ENCODE measurements at regions not wholly inside any gene's neighbourhood (a gene's known extent, or its start where the extent isn't known, plus 50 kb on each side); places are given as distances from the start of the nearest gene placed in this dataset.
A peak's percentile ranks its signal among the peaks of the same experiment; 100 is the strongest.

GRCh38 chr12:27142101-27142721 lies 59.8 kb upstream of the C12orf71 start:
- no peak overlapping the region for H3K27ac ChIP-seq (ENCODE audit: extremely low read length, insufficient read depth, low read length)
- 29% methylated on average over 3 of the region's 3 CpGs for WGBS (ENCODE audit: low lambda C conversion rate)
- H3K4me3 ChIP-seq (replicated peaks in 1 of 3; ENCODE audit: insufficient read depth in 1 of 3, low read depth in 2 of 3, low read length in 3 of 3), result no peak overlapping the region
- no peaks in the 10 kb centered on the region for H3K27me3 ChIP-seq (ENCODE audit: control insufficient read depth in 1 of 2, insufficient read depth in 2 of 2, low read length in 2 of 2)
- BruUV-seq (replicated peaks), result no TSS peak
- in situ Hi-C loops (cut with HindIII; ENCODE audit: extremely low pct_ligation_motif_present, low pct_unique_long_range_greater_than_20kb), result no loop called here
- ATAC-seq (peak; percentile 95), FAIRE-seq (peak; percentile 79), DNase-seq (ENCODE audit: low spot score) (peak; percentile 53)
- H3K9me3 ChIP-seq (ENCODE audit: low read length), result no peaks in the 10 kb centered on the region
- no peak overlapping the region for H3K9ac ChIP-seq (ENCODE audit: insufficient read depth, low read depth, low read length)
- H2AFZ ChIP-seq (ENCODE audit: low read length), result no peak overlapping the region
- H4K20me1 ChIP-seq (ENCODE audit: insufficient read depth, low read length), result no peaks in the 10 kb centered on the region
- POLR2A ChIA-PET, result no interaction called here
- H3K79me2 ChIP-seq (ENCODE audit: insufficient read depth, low read length), result no peaks in the 10 kb centered on the region
- intact Hi-C loops (cut with micrococcal nuclease; ENCODE audit: unreplicated experiment), result loop anchor here (1.0 kb wide), 2 partner anchors 103 to 164 kb away; no protein-coding TSS in a partner anchor
- CTCF ChIA-PET (ENCODE audit: low intra/inter-chr PET ratio, low total read pairs), result interaction anchor here (1.3 to 1.5 kb wide), 2 partner anchors 103 to 164 kb away, joined by 4 to 7 read pairs; no protein-coding TSS in a partner anchor
- H3K4me2 ChIP-seq (ENCODE audit: low read depth, low read length), result no peak overlapping the region
- H3K36me3 ChIP-seq (replicated peaks in 1 of 2; ENCODE audit: control insufficient read depth in 1 of 2, insufficient read depth in 2 of 2, low read length in 2 of 2), result no peaks in the 10 kb centered on the region
- no peaks in the 10 kb centered on the region for H3K4me1 ChIP-seq (ENCODE audit: insufficient read depth, low read length)
- no peak for TF ChIP-seq HOXA7 (CRISPR knock-in tag; IDR thresholded peaks at IDR 0.05)
- peak; percentile 82 for TF ChIP-seq CTCF (CRISPR knock-in tag; IDR thresholded peaks at IDR 0.05)
- no peak for TF ChIP-seq PRDM10 (CRISPR knock-in tag; IDR thresholded peaks at IDR 0.05; ENCODE audit: low read depth)
- TF ChIP-seq RAD21 (CRISPR knock-in tag; IDR thresholded peaks at IDR 0.05), result peak; percentile 10; the same call in 1 of the 2 replicates
- TF ChIP-seq PAXIP1 (CRISPR knock-in tag; conservative IDR thresholded peaks at IDR 0.05), result no peak
- no peak for TF ChIP-seq SYNCRIP (IDR thresholded peaks at IDR 0.05; ENCODE audit: insufficient read depth, low read depth, low read length)
- TF ChIP-seq ATM (IDR thresholded peaks at IDR 0.05; ENCODE audit: borderline replicate concordance), result no peak
- TF ChIP-seq TMF1 (CRISPR knock-in tag; IDR thresholded peaks at IDR 0.05; ENCODE audit: low read depth), result no peak
- TF ChIP-seq KDM6A (CRISPR knock-in tag; IDR thresholded peaks at IDR 0.05; ENCODE audit: low read depth), result no peak
- no peak for TF ChIP-seq TOPORS (CRISPR knock-in tag; IDR thresholded peaks at IDR 0.05)
- TF ChIP-seq STAG1 (CRISPR knock-in tag; IDR thresholded peaks at IDR 0.05), result peak; percentile 67
- TF ChIP-seq XRCC5 (optimal IDR thresholded peaks at IDR 0.05; ENCODE audit: low read length), result peak; percentile 20
- no peak for TF ChIP-seq DMTF1 (CRISPR knock-in tag; IDR thresholded peaks at IDR 0.05)
